ENCODE measurements at regions not wholly inside any gene's neighbourhood (a gene's known extent, or its start where the extent isn't known, plus 50 kb on each side); places are given as distances from the start of the nearest gene placed in this dataset.

GRCh38 chr14:97058589-97058988 is 261.4 kb downstream of the VRK1 start:
- no peak overlapping the region for H3K27ac Mint-ChIP-seq
- ATAC-seq (no peak), DNase-seq (no peak)
- Histone ChIP-seq H3K27me3 (ENCODE audit: control insufficient read depth, insufficient read depth, low read length) (no peaks in the 10 kb centered on the region), H3K4me3 (ENCODE audit: low read length) (no peak overlapping the region), H3K9me3 (ENCODE audit: control insufficient read depth, insufficient read depth, low read length) (no peaks in the 10 kb centered on the region), H3K4me1 (ENCODE audit: control insufficient read depth, insufficient read depth, low read length) (no peaks in the 10 kb centered on the region), H3K27ac (ENCODE audit: low read length) (no peak overlapping the region), H3K36me3 (ENCODE audit: control insufficient read depth, insufficient read depth, low read length) (no peaks in the 10 kb centered on the region)
- H3K4me1 Mint-ChIP-seq: no peaks in the 10 kb centered on the region
- WGBS (ENCODE audit: insufficient coverage): 100% methylated on average over 2 of the region's 2 CpGs
- H3K9me3 Mint-ChIP-seq: no peaks in the 10 kb centered on the region
- H3K4me3 Mint-ChIP-seq: no peak overlapping the region
- TF ChIP-seq CTCF (IDR thresholded peaks at IDR 0.05): no peak
- H3K36me3 Mint-ChIP-seq: no peaks in the 10 kb centered on the region
- intact Hi-C loops (cut with micrococcal nuclease): no loop called here
- peaks cover 13% of the 10 kb centered on the region in 2 donors for H3K27me3 Mint-ChIP-seq (ENCODE audit: low read depth in 2 of 2)

GRCh38 chr14:97061198-97061597 is 264.0 kb downstream of the VRK1 start:
- no peaks in the 10 kb centered on the region for H3K36me3 Mint-ChIP-seq
- no peaks in the 10 kb centered on the region for H3K4me1 Mint-ChIP-seq
- ATAC-seq: no peak
- no peaks in the 10 kb centered on the region for H3K36me3 ChIP-seq (ENCODE audit: control insufficient read depth, insufficient read depth, low read length)
- 89% methylated on average over 14 of the region's 14 CpGs for WGBS (ENCODE audit: insufficient coverage)
- H3K9me3 ChIP-seq (ENCODE audit: control insufficient read depth, insufficient read depth, low read length): no peaks in the 10 kb centered on the region
- no peak overlapping the region for H3K27ac ChIP-seq (ENCODE audit: low read length)
- no peaks in the 10 kb centered on the region for H3K9me3 Mint-ChIP-seq
- no peak overlapping the region for H3K4me3 ChIP-seq (ENCODE audit: low read length)
- H3K27ac Mint-ChIP-seq: no peak overlapping the region
- H3K27me3 ChIP-seq (ENCODE audit: control insufficient read depth, insufficient read depth, low read length): no peaks in the 10 kb centered on the region
- no peak for DNase-seq
- H3K27me3 Mint-ChIP-seq (ENCODE audit: low read depth in 2 of 2): peaks cover 21 to 32% of the 10 kb centered on the region in 2 donors
- no peak overlapping the region for H3K4me3 Mint-ChIP-seq
- intact Hi-C loops (cut with micrococcal nuclease): no loop called here
- no peaks in the 10 kb centered on the region for H3K4me1 ChIP-seq (ENCODE audit: control insufficient read depth, insufficient read depth, low read length)
- TF ChIP-seq CTCF (IDR thresholded peaks at IDR 0.05): no peak

- no peaks in the 10 kb centered on the region for H3K9me3 ChIP-seq (ENCODE audit: control insufficient read depth, insufficient read depth, low read length)
- no peak overlapping the region for H3K4me3 ChIP-seq (ENCODE audit: low read length)
- Mint-ChIP-seq H3K36me3 (no peaks in the 10 kb centered on the region), H3K27me3 (ENCODE audit: low read depth in 2 of 2) (peaks cover 21 to 33% of the 10 kb centered on the region in 2 donors), H3K4me3 (no peak overlapping the region), H3K27ac (no peak overlapping the region), H3K9me3 (no peaks in the 10 kb centered on the region), H3K4me1 (no peaks in the 10 kb centered on the region)
- intact Hi-C loops (cut with micrococcal nuclease): no loop called here
- DNase-seq: no peak
- H3K27ac ChIP-seq (ENCODE audit: low read length): no peak overlapping the region
- 86% methylated on average over 1 of the region's 1 CpG for WGBS (ENCODE audit: insufficient coverage)
- no peaks in the 10 kb centered on the region for H3K4me1 ChIP-seq (ENCODE audit: control insufficient read depth, insufficient read depth, low read length)
- H3K36me3 ChIP-seq (ENCODE audit: control insufficient read depth, insufficient read depth, low read length): no peaks in the 10 kb centered on the region
- no peaks in the 10 kb centered on the region for H3K27me3 ChIP-seq (ENCODE audit: control insufficient read depth, insufficient read depth, low read length)
- ATAC-seq: no peak
- TF ChIP-seq CTCF (IDR thresholded peaks at IDR 0.05): no peak
These were observed 264.5 kb downstream of the VRK1 start for GRCh38 chr14:97061714-97062113.

GRCh38 chr14:97065305-97066067 is 268.3 kb downstream of the VRK1 start:
- Mint-ChIP-seq H3K4me3 (no peak overlapping the region), H3K36me3 (no peaks in the 10 kb centered on the region), H3K4me1 (no peaks in the 10 kb centered on the region), H3K27me3 (ENCODE audit: low read depth in 2 of 2) (peaks cover 20% of the 10 kb centered on the region in 2 donors), H3K9me3 (no peaks in the 10 kb centered on the region), H3K27ac (no peak overlapping the region)
- Histone ChIP-seq H3K9me3 (ENCODE audit: control insufficient read depth, insufficient read depth, low read length) (no peaks in the 10 kb centered on the region), H3K4me1 (ENCODE audit: control insufficient read depth, insufficient read depth, low read length) (no peaks in the 10 kb centered on the region), H3K27ac (ENCODE audit: low read length) (no peak overlapping the region), H3K4me3 (ENCODE audit: low read length) (no peak overlapping the region), H3K27me3 (ENCODE audit: control insufficient read depth, insufficient read depth, low read length) (no peaks in the 10 kb centered on the region), H3K36me3 (ENCODE audit: control insufficient read depth, insufficient read depth, low read length) (no peaks in the 10 kb centered on the region)
- no peak for ATAC-seq
- intact Hi-C loops (cut with micrococcal nuclease): no loop called here
- TF ChIP-seq CTCF (IDR thresholded peaks at IDR 0.05): no peak
- 65% methylated on average over 7 of the region's 7 CpGs for WGBS (ENCODE audit: insufficient coverage)
- DNase-seq: no peak
